Stomach (tissue), 4 donors: ENCODE measurements at regions not wholly inside any gene's neighbourhood (a gene's known extent, or its start where the extent isn't known, plus 50 kb on each side); places are given as distances from the start of the nearest gene placed in this dataset.

Source experiments
- CTCF ChIP-seq, 7 experiments: fragments of 450-650 bp in 4 of 7; fragments of 200-600 bp in 3 of 7; sonication (generic) in 3 of 7; IDR thresholded peaks; one replicate each; pipeline ENCODE4 v1.5.1; 2016 to 2019; ENCODE audit warnings: antibody characterized with exemption in 7 of 7, control low read depth in 2 of 7, mild to moderate bottlenecking in 1 of 7
- EP300 ChIP-seq: sonication (generic); formaldehyde crosslinking; IDR thresholded peaks from one replicate; pipeline ENCODE4 v1.6.1; 2017; ENCODE audit warnings: antibody characterized with exemption
- POLR2A ChIP-seq, 4 donors: fragments of 450-650 bp; IDR thresholded peaks; one replicate each; pipeline ENCODE4 v1.6.1; 2016; ENCODE audit warnings: antibody characterized with exemption in 4 of 4, control low read depth in 2 of 4, mild to moderate bottlenecking in 1 of 4, moderate library complexity in 1 of 4
- POLR2AphosphoS5 ChIP-seq, 3 donors: sonication (generic); formaldehyde crosslinking; IDR thresholded peaks; one replicate each; pipeline ENCODE4 v1.6.1; 2016; ENCODE audit warnings: antibody characterized with exemption in 3 of 3

GRCh38 chr9:65405253-65405652 lies 120.2 kb upstream of the FOXD4L5 start:
- TF ChIP-seq CTCF (IDR thresholded peaks at IDR 0.05): no peak
- TF ChIP-seq POLR2A (IDR thresholded peaks at IDR 0.05): no peak
- no peak for TF ChIP-seq EP300
- no peak for TF ChIP-seq POLR2AphosphoS5 (IDR thresholded peaks at IDR 0.05)
